ENCODE measurements at regions not wholly inside any gene's neighbourhood (a gene's known extent, or its start where the extent isn't known, plus 50 kb on each side); places are given as distances from the start of the nearest gene placed in this dataset.

- no peak for DNase-seq
Measured at GRCh38 chr3:102605153-102605552, 170.3 kb downstream of the ZPLD1 start.

DNA sequence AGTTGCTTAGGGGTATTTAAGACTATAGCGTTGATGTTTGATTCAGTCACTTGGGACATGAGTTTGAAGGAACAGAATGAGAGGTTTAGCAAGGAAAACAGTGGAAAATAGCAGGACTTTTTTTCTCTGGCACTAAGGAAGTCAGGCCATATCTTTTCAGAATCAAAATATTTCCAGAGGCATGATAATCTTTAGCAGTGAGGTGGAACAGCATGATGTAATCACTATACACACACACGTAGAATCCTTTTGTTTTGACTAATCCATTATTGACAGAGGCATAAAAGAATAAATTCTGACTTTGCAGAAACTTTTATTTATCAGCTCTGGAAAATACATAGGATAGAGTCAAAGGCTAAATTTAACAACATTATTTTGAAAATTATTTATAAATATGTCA, 174.1 kb downstream of the ZPLD1 start:
- no peak for DNase-seq

GRCh38 chr3:102614021-102614569, 179.3 kb downstream of the ZPLD1 start:
- DNase-seq, result no peak

DNA sequence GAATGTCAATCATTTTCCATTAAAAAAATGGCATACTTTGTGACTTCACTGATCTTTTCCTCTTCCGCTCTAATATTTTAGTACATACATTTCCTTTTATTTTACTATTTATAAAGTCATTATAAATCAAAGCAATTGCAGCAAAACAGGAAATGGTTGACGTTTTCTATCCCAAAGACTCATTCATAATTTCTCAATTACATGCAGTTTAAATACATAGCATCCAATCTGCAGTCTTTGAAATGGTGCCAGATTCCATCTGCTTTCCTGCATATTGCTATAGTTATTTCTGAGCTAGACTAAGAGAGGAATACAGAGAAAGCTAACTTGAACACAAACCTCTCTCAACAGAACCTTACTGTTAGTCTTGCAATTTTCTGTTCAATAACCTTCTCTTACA, 179.8 kb downstream of the ZPLD1 start:
- no peak for DNase-seq

DNA sequence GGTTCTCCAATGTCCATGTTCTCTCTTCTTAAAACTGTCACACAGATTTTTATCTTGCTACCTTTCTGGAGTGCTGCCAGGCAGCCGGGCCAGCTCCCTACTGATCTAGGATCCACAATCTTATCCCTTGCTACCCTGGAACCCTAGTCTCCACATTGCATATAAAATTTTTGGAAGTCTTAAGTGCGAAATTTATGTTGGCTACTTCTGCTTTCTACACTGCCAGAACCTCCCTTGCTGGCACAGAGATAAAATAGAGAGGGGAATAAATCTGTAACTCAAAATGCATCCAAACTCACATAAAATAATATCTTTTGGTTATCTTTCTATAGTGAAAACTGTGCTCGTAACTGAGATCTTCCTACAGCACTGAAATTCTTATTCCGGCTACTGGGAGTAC, 182.6 kb downstream of the ZPLD1 start:
- DNase-seq, result no peak

- peak; percentile 27 for DNase-seq
Measured at GRCh38 chr3:102619361-102619760, 184.5 kb downstream of the ZPLD1 start.

- DNase-seq, result no peak
Measured at GRCh38 chr3:102629943-102630342, 195.1 kb downstream of the ZPLD1 start.

DNA sequence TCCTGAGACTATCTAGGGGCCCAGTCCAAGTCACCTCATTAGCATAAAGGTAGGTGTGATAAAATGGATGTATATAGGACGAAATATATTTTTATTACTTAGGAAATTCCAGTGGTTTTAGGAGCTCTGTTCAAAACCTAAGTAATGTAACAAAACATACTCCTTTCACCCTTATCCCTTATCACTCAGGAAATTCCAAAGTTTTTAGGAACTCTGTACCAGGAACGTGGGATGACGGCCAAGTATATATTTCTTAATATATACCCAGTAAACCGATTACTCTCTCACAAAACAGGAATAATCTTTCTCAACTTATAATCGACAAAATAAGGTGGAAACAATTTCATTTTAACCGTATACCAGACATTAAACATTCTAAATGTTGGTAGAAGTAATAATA, 195.7 kb downstream of the ZPLD1 start:
- no peak for DNase-seq

DNA sequence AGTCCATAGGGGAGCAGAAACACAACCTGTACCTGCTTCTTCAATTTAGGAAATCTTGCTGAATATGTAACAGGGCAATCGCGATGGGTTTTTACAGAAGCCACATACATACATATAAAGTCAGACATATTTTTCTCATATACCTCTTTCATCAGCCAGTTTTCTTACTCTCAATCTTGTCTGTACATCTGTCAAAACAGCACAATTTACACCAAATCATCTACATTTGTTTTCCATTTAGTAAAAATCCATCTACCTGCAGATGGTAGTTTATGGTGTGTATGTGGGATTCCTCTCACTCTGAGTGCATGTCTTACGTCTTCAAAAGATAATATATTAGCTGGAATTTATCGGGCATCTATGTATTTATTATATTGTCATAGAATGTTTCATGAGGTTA, 208.7 kb downstream of the ZPLD1 start:
- DNase-seq, result no peak

DNA sequence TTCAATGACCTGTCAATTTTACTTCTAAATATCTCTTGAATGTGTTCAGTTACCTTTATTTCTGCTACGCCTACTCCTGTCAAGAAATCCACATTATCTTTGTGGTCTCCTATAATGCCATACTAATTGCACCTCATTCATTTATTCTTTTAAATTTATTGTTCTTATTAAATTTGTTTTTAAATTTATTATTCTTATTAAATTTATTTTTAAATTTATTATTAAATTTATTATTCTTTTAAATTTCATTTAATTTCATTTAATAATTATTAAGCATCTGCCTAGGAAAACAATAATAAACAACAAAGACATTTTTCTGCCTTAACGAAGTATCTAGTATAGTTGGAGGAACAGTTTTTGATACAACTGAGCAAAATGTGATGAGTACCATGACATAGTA, 211.7 kb downstream of the ZPLD1 start:
- no peak for DNase-seq

- DNase-seq, result no peak
Measured at GRCh38 chr3:102660653-102661052, 225.8 kb downstream of the ZPLD1 start.

GRCh38 chr3:102661707-102662497, 227.1 kb downstream of the ZPLD1 start:
- DNase-seq, result no peak

GRCh38 chr3:102662498-102662772, 227.6 kb downstream of the ZPLD1 start:
- no peak for DNase-seq

- DNase-seq, result no peak
Measured at GRCh38 chr3:102664126-102664525, 229.3 kb downstream of the ZPLD1 start.

GRCh38 chr3:102665183-102665582, 230.4 kb downstream of the ZPLD1 start:
- DNase-seq, result no peak

- no peak for DNase-seq
Measured at GRCh38 chr3:102668247-102668646, 233.4 kb downstream of the ZPLD1 start.

DNA sequence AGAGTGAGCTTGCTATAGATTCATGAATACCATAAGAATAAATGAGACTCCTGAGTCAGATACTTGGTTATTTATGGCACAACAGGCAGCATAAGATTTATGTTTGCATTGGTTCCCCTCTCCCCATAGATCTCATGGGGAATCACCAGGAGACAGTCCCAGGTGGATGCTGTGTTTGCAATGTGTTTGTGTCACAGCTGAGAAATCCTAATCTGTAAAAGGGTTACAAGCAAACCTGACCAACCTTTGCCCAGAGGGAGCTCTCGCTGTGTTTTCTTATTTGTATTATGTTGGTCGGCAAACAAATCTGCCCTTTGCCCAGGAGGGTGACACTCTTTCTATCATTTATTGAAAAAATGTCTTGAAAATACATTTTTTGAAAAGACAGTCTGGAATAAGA, 236.2 kb downstream of the ZPLD1 start:
- no peak for DNase-seq

DNA sequence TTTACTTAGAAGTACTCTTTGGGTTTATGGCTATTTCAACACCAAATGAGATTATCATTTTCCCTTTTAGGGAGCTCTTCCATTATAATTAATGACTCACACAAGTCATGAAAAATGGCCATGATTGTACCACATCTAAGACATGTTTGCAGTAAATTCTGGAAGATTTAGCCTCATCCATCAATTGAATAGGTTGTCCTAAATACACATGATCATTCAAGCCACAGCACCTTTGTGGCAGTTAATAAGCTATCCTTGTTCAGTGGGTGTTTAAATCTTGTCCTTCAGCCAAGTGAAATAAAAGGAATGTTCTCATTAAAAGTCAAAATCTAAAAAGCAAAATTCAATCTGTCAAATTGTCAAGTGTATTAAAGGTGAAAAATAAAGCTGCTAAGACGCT, 237.5 kb downstream of the ZPLD1 start:
- no peak for DNase-seq

GRCh38 chr3:102673271-102674115, 238.7 kb downstream of the ZPLD1 start:
- peak; percentile 68 for DNase-seq

GRCh38 chr3:102674284-102674683, 239.5 kb downstream of the ZPLD1 start:
- no peak for DNase-seq

- DNase-seq, result no peak
Measured at GRCh38 chr3:102676424-102676823, 241.6 kb downstream of the ZPLD1 start.

DNA sequence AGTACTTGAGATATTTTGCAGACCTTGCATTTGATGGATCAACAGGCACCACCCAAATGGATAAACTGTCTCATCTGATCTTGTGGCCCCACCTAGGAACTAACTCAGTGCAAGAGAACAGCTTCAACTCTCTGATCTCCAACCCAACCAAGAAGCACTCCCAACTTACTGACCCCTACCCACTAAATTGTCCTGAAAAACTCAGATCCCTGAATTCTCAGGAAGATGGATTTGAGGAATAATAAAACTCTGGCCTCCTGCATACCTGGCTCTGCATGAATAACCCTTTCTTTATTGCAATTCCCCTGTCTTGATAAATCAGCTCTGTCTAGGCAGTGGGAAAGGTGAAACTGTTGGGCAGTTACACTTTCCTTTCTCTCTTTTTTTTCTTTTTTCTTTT, 247.9 kb downstream of the ZPLD1 start:
- no peak for DNase-seq

DNA sequence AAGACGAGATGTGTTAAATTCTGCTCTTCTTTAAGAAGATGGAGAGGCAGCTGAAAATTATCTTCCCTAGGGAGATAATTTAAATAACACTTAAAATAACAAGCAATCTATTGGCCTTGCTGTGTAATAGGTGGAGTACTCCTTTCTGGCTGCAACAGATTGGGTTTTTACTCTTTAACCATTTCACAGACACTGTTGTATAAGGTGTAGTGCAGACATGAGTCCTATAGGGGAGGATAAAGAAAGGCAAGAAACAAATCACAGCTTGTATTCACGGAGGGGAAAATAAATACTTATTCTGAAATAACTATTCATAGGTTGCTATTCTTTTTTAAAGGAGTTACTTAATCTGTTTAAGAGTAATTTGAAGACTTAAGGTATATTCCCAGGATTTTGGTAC, 252.0 kb downstream of the ZPLD1 start:
- no peak for DNase-seq

GRCh38 chr3:102687851-102688555, 253.2 kb downstream of the ZPLD1 start:
- no peak for DNase-seq

Measured in suppressor macrophage treated with lipopolysaccharide for 4 hours (primary cell).